Sigmoid colon (tissue), 6 donors: ENCODE measurements at regions not wholly inside any gene's neighbourhood (a gene's known extent, or its start where the extent isn't known, plus 50 kb on each side); places are given as distances from the start of the nearest gene placed in this dataset.

Experiments
- DNase-seq: peaks from one replicate; pipeline ENCODE4 v3.0.0-alpha.2; 2019
- H3K27ac ChIP-seq, 4 donors: fragments of 200-600 bp; sonication (generic); one replicate each; pipeline ENCODE4 v1.5.1; 2016 to 2019; ENCODE audit warnings: mild to moderate bottlenecking in 1 of 4
- H3K27me3 ChIP-seq, 3 donors: fragments of 200-600 bp; sonication (generic); one replicate each; pipeline ENCODE4 v1.5.1; 2019; ENCODE audit warnings: mild to moderate bottlenecking in 1 of 3
- H3K36me3 ChIP-seq, 4 donors: fragments of 200-600 bp; sonication (generic); one replicate each; pipeline ENCODE4 v1.5.1; 2016 to 2019
- H3K4me1 ChIP-seq, 4 donors: fragments of 200-600 bp; sonication (generic); one replicate each; pipeline ENCODE4 v1.5.1; 2017 to 2019
- H3K4me3 ChIP-seq, 4 donors: fragments of 200-600 bp; sonication (generic); one replicate each; pipeline ENCODE4 v1.5.1; 2017 to 2019; ENCODE audit warnings: mild to moderate bottlenecking in 2 of 4, moderate library complexity in 1 of 4
- H3K9me3 ChIP-seq, 4 donors: fragments of 200-600 bp in 3 of 4; sonication (generic) in 3 of 4; one replicate each; pipeline versions ENCODE4 v1.5.1 to v1.6.1; 2013 to 2019
- EP300 ChIP-seq, 4 donors: sonication (generic); formaldehyde crosslinking; IDR thresholded peaks; one replicate each; pipeline ENCODE4 v1.6.1; 2017; ENCODE audit warnings: antibody characterized with exemption in 4 of 4
- POLR2A ChIP-seq, 2 donors: fragments of 450-650 bp; IDR thresholded peaks; one replicate each; pipeline ENCODE4 v1.6.1; 2016; ENCODE audit warnings: antibody characterized with exemption in 2 of 2, mild to moderate bottlenecking in 2 of 2, moderate library complexity in 2 of 2
- POLR2AphosphoS5 ChIP-seq, 4 donors: sonication (generic); formaldehyde crosslinking; IDR thresholded peaks; one replicate each; pipeline ENCODE4 v1.6.1; 2017; ENCODE audit warnings: antibody characterized with exemption in 4 of 4
- WGBS, 2 donors: extraction: QIAGEN DNeasy Blood & Tissue Kit; methylation state at CpG; one replicate each; pipeline ENCODE4 v1.1.7; 2013; 5-methylcytosine and 5-hydroxymethylcytosine counted together
- intact Hi-C: fragments of 100-400 bp; cut with DNase I; formaldehyde crosslinking; loops from one replicate; pipeline ENCODE4 v1.15.1; 2023
- TF ChIP-seq, protein P1 (sequence below), 4 experiments: fragments of 450-650 bp in 3 of 4; fragments of 200-600 bp in 1 of 4; IDR thresholded peaks; one replicate each; pipeline ENCODE4 v1.5.1; 2016 to 2019; ENCODE audit warnings: antibody characterized with exemption in 4 of 4, mild to moderate bottlenecking in 3 of 4, moderate library complexity in 2 of 4
- donor health status: healthy with polysubstance abuse.
- donor health status: healthy.

DNA sequence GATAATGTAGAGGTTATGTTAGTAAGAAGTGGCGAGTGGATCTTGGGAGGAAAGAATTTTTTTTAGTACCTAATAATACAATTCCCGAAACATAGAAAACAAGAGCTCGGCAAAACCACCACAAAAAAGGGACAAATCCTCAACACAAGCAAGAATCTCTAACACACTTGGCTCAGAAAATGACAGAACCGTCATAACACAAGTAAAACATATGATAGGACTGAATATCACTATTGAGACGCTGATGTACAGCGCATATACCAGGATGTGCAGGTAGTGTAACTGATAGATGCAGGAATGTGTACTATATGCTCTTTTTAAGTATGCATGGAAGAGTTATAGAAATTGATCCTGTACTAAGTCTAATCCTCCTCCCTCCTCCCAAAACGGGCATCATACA, 564.5 kb downstream of the BCL11B start:
- DNase-seq = no peak
- intact Hi-C loops = no loop called here
- Histone ChIP-seq H3K27me3 (peaks cover 0 to under 1% (median 0%) of the 10 kb centered on the region in 3 donors), H3K27ac (no peak overlapping the region), H3K9me3 (no peaks in the 10 kb centered on the region), H3K36me3 (no peaks in the 10 kb centered on the region), H3K4me3 (no peak overlapping the region), H3K4me1 (no peaks in the 10 kb centered on the region)
- TF ChIP-seq POLR2AphosphoS5 (IDR thresholded peaks at IDR 0.05) (no peak), EP300 (IDR thresholded peaks at IDR 0.05) (no peak), POLR2A (IDR thresholded peaks at IDR 0.05) (no peak)
- TF ChIP-seq, protein P1, sequence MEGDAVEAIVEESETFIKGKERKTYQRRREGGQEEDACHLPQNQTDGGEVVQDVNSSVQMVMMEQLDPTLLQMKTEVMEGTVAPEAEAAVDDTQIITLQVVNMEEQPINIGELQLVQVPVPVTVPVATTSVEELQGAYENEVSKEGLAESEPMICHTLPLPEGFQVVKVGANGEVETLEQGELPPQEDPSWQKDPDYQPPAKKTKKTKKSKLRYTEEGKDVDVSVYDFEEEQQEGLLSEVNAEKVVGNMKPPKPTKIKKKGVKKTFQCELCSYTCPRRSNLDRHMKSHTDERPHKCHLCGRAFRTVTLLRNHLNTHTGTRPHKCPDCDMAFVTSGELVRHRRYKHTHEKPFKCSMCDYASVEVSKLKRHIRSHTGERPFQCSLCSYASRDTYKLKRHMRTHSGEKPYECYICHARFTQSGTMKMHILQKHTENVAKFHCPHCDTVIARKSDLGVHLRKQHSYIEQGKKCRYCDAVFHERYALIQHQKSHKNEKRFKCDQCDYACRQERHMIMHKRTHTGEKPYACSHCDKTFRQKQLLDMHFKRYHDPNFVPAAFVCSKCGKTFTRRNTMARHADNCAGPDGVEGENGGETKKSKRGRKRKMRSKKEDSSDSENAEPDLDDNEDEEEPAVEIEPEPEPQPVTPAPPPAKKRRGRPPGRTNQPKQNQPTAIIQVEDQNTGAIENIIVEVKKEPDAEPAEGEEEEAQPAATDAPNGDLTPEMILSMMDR (IDR thresholded peaks at IDR 0.05) = no peak
- WGBS, 2 donors = 86 to 90% methylated on average over 7 of the region's 7 CpGs

DNA sequence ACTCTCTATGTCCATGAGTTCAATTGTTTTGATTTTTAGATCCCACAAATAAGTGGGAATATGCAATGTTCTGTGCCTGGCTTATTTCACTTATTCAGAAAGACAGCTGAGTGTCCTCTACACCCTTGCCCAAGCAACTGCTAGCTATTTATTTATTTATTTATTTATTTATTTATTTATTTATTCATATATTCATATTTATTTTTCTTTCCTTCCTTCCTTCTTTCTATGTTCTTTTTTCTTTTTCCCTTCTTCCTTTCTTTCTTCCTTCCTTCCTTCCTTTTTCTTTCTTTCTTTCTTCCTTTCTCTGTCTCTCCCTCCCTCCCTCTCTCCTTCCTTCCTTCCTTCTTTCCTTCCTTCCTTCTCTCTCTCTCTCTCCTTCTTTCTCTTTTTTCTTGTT, 563.4 kb downstream of the BCL11B start:
- TF ChIP-seq, protein P1 (IDR thresholded peaks at IDR 0.05) = no peak
- TF ChIP-seq POLR2AphosphoS5 (IDR thresholded peaks at IDR 0.05) (no peak), POLR2A (IDR thresholded peaks at IDR 0.05) (no peak), EP300 (IDR thresholded peaks at IDR 0.05) (no peak)
- DNase-seq = no peak
- intact Hi-C loops = no loop called here
- Histone ChIP-seq H3K4me3 (no peak overlapping the region), H3K27me3 (no peaks in the 10 kb centered on the region), H3K36me3 (no peaks in the 10 kb centered on the region), H3K9me3 (no peaks in the 10 kb centered on the region), H3K4me1 (no peaks in the 10 kb centered on the region), H3K27ac (no peak overlapping the region)

DNA sequence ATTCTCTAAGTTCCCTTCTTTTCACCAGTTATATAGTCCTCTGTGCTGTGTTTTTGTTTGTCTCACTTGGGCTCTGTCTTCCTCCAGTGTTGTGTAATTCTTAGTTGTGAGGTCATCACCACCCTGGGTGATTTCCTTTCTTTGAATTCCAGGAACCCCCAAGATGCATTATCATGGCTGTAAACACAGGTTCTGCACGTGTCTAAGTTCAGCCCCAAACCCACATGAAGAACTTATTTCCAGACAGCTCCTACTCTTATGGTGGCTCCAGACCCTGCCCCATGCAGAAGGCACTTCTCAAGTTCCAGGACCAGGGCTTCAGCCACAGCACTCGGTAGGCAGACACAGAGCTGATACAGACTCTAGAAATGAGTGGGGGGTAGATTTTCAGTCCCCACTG, 560.5 kb downstream of the BCL11B start:
- Histone ChIP-seq H3K4me3 (no peak overlapping the region), H3K4me1 (peaks cover 0 to 10% (median 5%) of the 10 kb centered on the region in 4 donors), H3K27ac (no peak overlapping the region), H3K36me3 (no peaks in the 10 kb centered on the region), H3K27me3 (no peaks in the 10 kb centered on the region), H3K9me3 (no peaks in the 10 kb centered on the region)
- no peak for DNase-seq
- 40 to 50% methylated on average over 2 of the region's 2 CpGs for WGBS, 2 donors
- intact Hi-C loops = no loop called here
- no peak for TF ChIP-seq POLR2AphosphoS5 (IDR thresholded peaks at IDR 0.05)
- TF ChIP-seq, protein P1 (IDR thresholded peaks at IDR 0.05) = no peak
- TF ChIP-seq POLR2A (IDR thresholded peaks at IDR 0.05) = no peak
- no peak for TF ChIP-seq EP300 (IDR thresholded peaks at IDR 0.05)

DNA sequence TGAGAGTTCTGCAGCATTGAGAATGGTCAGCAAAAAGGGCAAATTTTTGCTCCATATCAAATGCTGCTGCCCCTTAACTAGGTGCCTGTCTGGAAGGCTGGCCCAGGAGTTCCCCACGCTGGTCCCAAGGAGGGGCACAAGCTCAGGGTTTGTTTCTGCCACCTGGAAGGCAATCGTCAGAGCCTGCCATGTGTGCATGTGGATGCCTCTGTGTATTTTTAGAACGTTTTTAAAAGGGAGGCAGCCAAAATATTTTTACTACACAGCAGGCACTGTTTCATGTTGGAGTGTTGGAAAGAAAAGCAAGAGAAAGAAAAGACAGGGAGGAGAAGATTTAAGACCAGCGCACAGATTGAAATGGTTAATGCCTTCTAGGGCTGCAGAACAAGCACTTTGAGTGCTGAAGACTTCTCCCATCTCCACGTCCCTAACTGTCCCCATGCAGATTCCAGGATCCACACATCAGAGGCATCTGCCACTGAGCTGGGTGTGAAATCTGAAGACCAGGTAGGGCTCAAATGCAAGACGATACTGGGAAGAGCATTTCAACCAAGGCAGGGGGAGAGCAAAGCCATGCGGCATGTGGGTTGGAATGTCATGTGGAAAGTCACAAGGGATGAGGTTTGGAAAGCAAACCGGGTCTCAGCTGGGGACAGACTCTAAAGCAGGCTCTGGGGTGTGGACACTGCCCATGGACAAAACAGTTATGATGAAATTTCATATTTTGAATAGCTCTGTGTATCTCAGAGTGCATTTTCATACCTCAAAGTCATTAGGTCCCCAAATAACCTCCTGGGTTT, 557.2 kb downstream of the BCL11B start:
- WGBS, 2 donors = 55 to 65% methylated on average over 8 of the region's 8 CpGs
- Histone ChIP-seq H3K36me3 (no peaks in the 10 kb centered on the region), H3K27ac (no peak overlapping the region), H3K4me3 (no peak overlapping the region), H3K27me3 (no peaks in the 10 kb centered on the region), H3K9me3 (no peaks in the 10 kb centered on the region), H3K4me1 (peaks cover 0 to 10% (median 5%) of the 10 kb centered on the region in 4 donors)
- TF ChIP-seq POLR2A (IDR thresholded peaks at IDR 0.05) = no peak
- TF ChIP-seq, protein P1 (IDR thresholded peaks at IDR 0.05) = no peak
- TF ChIP-seq EP300 (IDR thresholded peaks at IDR 0.05) = no peak
- TF ChIP-seq POLR2AphosphoS5 (IDR thresholded peaks at IDR 0.05) = no peak
- intact Hi-C loops = no loop called here
- no peak for DNase-seq

DNA sequence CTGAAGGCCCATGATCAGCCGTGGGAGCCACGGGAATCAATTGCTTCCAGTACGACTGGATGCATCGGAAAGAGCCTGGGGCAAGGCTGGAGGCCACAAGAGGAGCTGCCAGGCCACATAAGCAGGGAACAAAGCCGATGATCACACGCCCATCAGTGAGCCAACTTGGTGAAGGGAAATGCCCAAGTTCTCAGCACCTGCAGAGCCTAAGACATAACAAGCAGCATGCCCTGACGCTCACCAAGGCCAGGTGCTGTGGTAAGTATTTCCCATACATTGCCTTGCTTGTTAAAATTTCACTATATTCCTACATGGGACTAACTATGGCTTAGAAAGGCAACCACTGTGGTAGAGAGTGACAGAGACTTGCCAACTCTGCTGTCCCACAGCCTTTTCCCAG, 555.9 kb downstream of the BCL11B start:
- no peaks in the 10 kb centered on the region for H3K9me3 ChIP-seq
- H3K27me3 ChIP-seq = no peaks in the 10 kb centered on the region
- TF ChIP-seq, protein P1 (IDR thresholded peaks at IDR 0.05) = no peak
- no peak for TF ChIP-seq POLR2A (IDR thresholded peaks at IDR 0.05)
- TF ChIP-seq POLR2AphosphoS5 (IDR thresholded peaks at IDR 0.05) = no peak
- no peak for TF ChIP-seq EP300 (IDR thresholded peaks at IDR 0.05)
- no peaks in the 10 kb centered on the region for H3K36me3 ChIP-seq
- intact Hi-C loops = no loop called here
- peaks cover 0 to 10% (median 5%) of the 10 kb centered on the region in 4 donors for H3K4me1 ChIP-seq
- 80 to 91% methylated on average over 7 of the region's 7 CpGs for WGBS, 2 donors
- H3K4me3 ChIP-seq = no peak overlapping the region
- no peak overlapping the region for H3K27ac ChIP-seq
- no peak for DNase-seq
